IMR-90 (cell line): ENCODE measurements at regions not wholly inside any gene's neighbourhood (a gene's known extent, or its start where the extent isn't known, plus 50 kb on each side); places are given as distances from the start of the nearest gene placed in this dataset.

ENCODE experiments used
- ATAC-seq: fragments of 200-7000 bp; cut with Tn5 transposase; 2 replicates; pipeline ENCODE4 v1.9.1; 2020; ENCODE audit warnings: low read depth, mild to moderate bottlenecking, moderate library complexity
- BruUV-seq: library from RNA; stranded (reverse); fragments of 400-500 nt; replicated peaks from 2 replicates; lab custom pipeline; 2021; lab: Mats Ljungman, UMichigan
- CTCF ChIA-PET: fragments of 300-600 bp; formaldehyde crosslinking; extraction: SDS; loops from one replicate; lab custom pipeline; 2021; ENCODE audit warnings: antibody characterized with exemption; lab: Yijun Ruan, JAX
- POLR2A ChIA-PET: fragments of 300-600 bp; sonication (Branson Sonifier 250); formaldehyde crosslinking; loops from one replicate; lab custom pipeline; 2022; ENCODE audit warnings: antibody characterized with exemption; ENCODE audit not compliant: unreplicated experiment; lab: Charles Lee
- DNase-seq: peaks from one replicate; pipeline ENCODE4 v3.0.0; 2013
- H2AFZ ChIP-seq: replicated peaks from 2 replicates; pipeline ENCODE3; 2013; ENCODE audit warnings: low read length, mild to moderate bottlenecking; ENCODE audit not compliant: poor library complexity
- H2AK5ac ChIP-seq: 2 replicates; pipeline ENCODE4 v1.6.1; 2013; ENCODE audit warnings: low read depth, low read length, inconsistent platforms
- H2AK9ac ChIP-seq: replicated peaks from 2 replicates; pipeline ENCODE3; 2013; ENCODE audit warnings: mild to moderate bottlenecking, low read depth, low read length, moderate library complexity; ENCODE audit not compliant: poor library complexity
- H2BK120ac ChIP-seq: 2 replicates; pipeline ENCODE4 v1.6.1; 2013; ENCODE audit warnings: low read depth, low read length, inconsistent platforms
- H2BK15ac ChIP-seq: 3 replicates; pipeline ENCODE4 v1.6.1; 2013; ENCODE audit warnings: low read depth, low read length, inconsistent platforms
- H2BK20ac ChIP-seq: 2 replicates; pipeline ENCODE4 v1.6.1; 2013; ENCODE audit warnings: low read depth, mild to moderate bottlenecking, inconsistent platforms, low read length, moderate library complexity
- H2BK5ac ChIP-seq: 2 replicates; pipeline ENCODE4 v1.6.1; 2013; ENCODE audit warnings: mild to moderate bottlenecking, low read depth, low read length, inconsistent platforms; ENCODE audit not compliant: poor library complexity, severe bottlenecking
- H3K14ac ChIP-seq: replicated peaks from 2 replicates; pipeline ENCODE4 v1.6.1; 2013; ENCODE audit warnings: low read depth, low read length, inconsistent platforms
- H3K18ac ChIP-seq: 2 replicates; pipeline ENCODE4 v1.6.1; 2013; ENCODE audit warnings: low read depth, low read length, control low read depth
- H3K23ac ChIP-seq: 2 replicates; pipeline ENCODE4 v1.6.1; 2013; ENCODE audit warnings: low read depth, low read length, inconsistent platforms
- H3K27ac ChIP-seq: 2 replicates; pipeline ENCODE4 v1.5.1; 2013; ENCODE audit warnings: mild to moderate bottlenecking, control low read depth, low read length; ENCODE audit not compliant: insufficient read depth
- H3K27me3 ChIP-seq: 2 replicates; pipeline ENCODE4 v1.6.1; 2013; ENCODE audit warnings: low read length; ENCODE audit not compliant: control insufficient read depth, insufficient read depth
- H3K36me3 ChIP-seq: 2 replicates; pipeline ENCODE4 v1.6.1; 2013; ENCODE audit warnings: low read length, mixed read lengths; ENCODE audit not compliant: control insufficient read depth, insufficient read depth
- H3K4ac ChIP-seq: 2 replicates; pipeline ENCODE4 v1.6.1; 2013; ENCODE audit warnings: low read depth, low read length, inconsistent platforms
- H3K4me1 ChIP-seq: 2 replicates; pipeline ENCODE4 v1.6.1; 2013; ENCODE audit warnings: low read length, mixed read lengths; ENCODE audit not compliant: control insufficient read depth, insufficient read depth
- H3K4me2 ChIP-seq: 2 replicates; pipeline ENCODE4 v1.6.1; 2013; ENCODE audit warnings: low read depth, mild to moderate bottlenecking, control low read depth, low read length, moderate library complexity
- H3K4me3 ChIP-seq: 2 replicates; pipeline ENCODE4 v1.5.1; 2013; ENCODE audit warnings: low read depth, mild to moderate bottlenecking, control low read depth, low read length, moderate library complexity; ENCODE audit not compliant: insufficient read depth
- H3K56ac ChIP-seq: 2 replicates; pipeline ENCODE4 v1.6.1; 2013; ENCODE audit warnings: low read length, inconsistent platforms; ENCODE audit not compliant: insufficient read depth; ENCODE audit errors: extremely low read depth
- H3K79me1 ChIP-seq, 2 experiments: 2 replicates each; pipeline ENCODE4 v1.6.1; 2013; ENCODE audit warnings: low read length in 2 of 2, inconsistent platforms in 1 of 2, low read depth in 1 of 2
- H3K9ac ChIP-seq: 2 replicates; pipeline ENCODE4 v1.6.1; 2013; ENCODE audit warnings: low read depth, low read length, control low read depth
- H3K9me1 ChIP-seq: 2 replicates; pipeline ENCODE4 v1.6.1; 2013; ENCODE audit warnings: low read length, inconsistent platforms; ENCODE audit not compliant: insufficient read depth
- H3K9me3 ChIP-seq: 2 replicates; pipeline ENCODE4 v1.6.1; 2013; ENCODE audit warnings: low read length; ENCODE audit not compliant: control insufficient read depth, insufficient read depth
- H4K20me1 ChIP-seq: 2 replicates; pipeline ENCODE4 v1.6.1; 2013; ENCODE audit warnings: low read length, inconsistent platforms; ENCODE audit not compliant: insufficient read depth
- H4K5ac ChIP-seq: 2 replicates; pipeline ENCODE4 v1.6.1; 2013; ENCODE audit warnings: mild to moderate bottlenecking, low read depth, low read length, control low read depth
- H4K8ac ChIP-seq, 2 experiments: 2 replicates each; pipeline ENCODE4 v1.6.1; 2013; ENCODE audit warnings: low read depth in 2 of 2, low read length in 2 of 2, control low read depth in 1 of 2, inconsistent platforms in 1 of 2
- H4K91ac ChIP-seq: 2 replicates; pipeline ENCODE4 v1.6.1; 2013; ENCODE audit warnings: low read depth, low read length, inconsistent platforms; ENCODE audit not compliant: insufficient read depth
- BHLHE40 ChIP-seq: fragments of 150-350 bp; IDR thresholded peaks from 2 replicates; pipeline ENCODE4 v1.6.1; 2016; ENCODE audit warnings: mild to moderate bottlenecking, low read depth, low read length
- CEBPB ChIP-seq: IDR thresholded peaks from 2 replicates; pipeline ENCODE4 v1.6.1; 2012; ENCODE audit warnings: low read depth, low read length, improper control_type of control experiment
- CHD1 ChIP-seq: IDR thresholded peaks from 2 replicates; pipeline ENCODE4 v1.6.1; 2012; ENCODE audit warnings: low read depth, low read length, improper control_type of control experiment
- FOS ChIP-seq: fragments of 150-350 bp; IDR thresholded peaks from 2 replicates; pipeline ENCODE4 v1.6.1; 2016; ENCODE audit warnings: low read depth, low read length
- MAFK ChIP-seq: IDR thresholded peaks from 2 replicates; pipeline ENCODE4 v1.6.1; 2012; ENCODE audit warnings: low read depth, low read length, improper control_type of control experiment
- MAZ ChIP-seq: IDR thresholded peaks from 2 replicates; pipeline ENCODE4 v1.6.1; 2012; ENCODE audit warnings: low read depth, mild to moderate bottlenecking, low read length, improper control_type of control experiment, moderate library complexity, borderline replicate concordance
- MXI1 ChIP-seq: IDR thresholded peaks from 2 replicates; pipeline ENCODE4 v1.6.1; 2012; ENCODE audit warnings: low read depth, mild to moderate bottlenecking, low read length, moderate library complexity, borderline replicate concordance
- NFE2L2 ChIP-seq: fragments of 150-350 bp; IDR thresholded peaks from 2 replicates; pipeline ENCODE4 v1.6.1; 2016; ENCODE audit warnings: low read depth, mild to moderate bottlenecking, low read length
- POLR2A ChIP-seq: IDR thresholded peaks from 2 replicates; pipeline ENCODE4 v1.6.1; 2012; ENCODE audit warnings: mild to moderate bottlenecking, low read depth, low read length
- RAD21 ChIP-seq: IDR thresholded peaks from 2 replicates; pipeline ENCODE4 v1.6.1; 2012; ENCODE audit warnings: low read length, improper control_type of control experiment
- RCOR1 ChIP-seq: IDR thresholded peaks from 2 replicates; pipeline ENCODE4 v1.6.1; 2012; ENCODE audit warnings: mild to moderate bottlenecking, low read length, improper control_type of control experiment; ENCODE audit not compliant: insufficient replicate concordance
- RFX5 ChIP-seq: IDR thresholded peaks from 2 replicates; pipeline ENCODE4 v1.8.0; 2012; ENCODE audit warnings: low read depth, mild to moderate bottlenecking, low read length, moderate library complexity
- SMC3 ChIP-seq: fragments of 150-350 bp; IDR thresholded peaks from 2 replicates; pipeline ENCODE4 v1.6.1; 2016; ENCODE audit warnings: low read depth, mild to moderate bottlenecking, antibody characterized with exemption, low read length, moderate library complexity
- USF2 ChIP-seq: fragments of 150-350 bp; IDR thresholded peaks from 2 replicates; pipeline ENCODE4 v1.6.1; 2017; ENCODE audit warnings: mild to moderate bottlenecking, antibody characterized with exemption, low read length, low read depth
- WGBS, 2 experiments: methylation state at CpG; one replicate each; pipeline versions ENCODE4 v1.1.5 to v1.1.7; 2013; ENCODE audit warnings: missing lambda C conversion rate in 2 of 2; ENCODE audit not compliant: insufficient read length in 1 of 2; ENCODE audit errors: extremely low coverage in 2 of 2; 5-methylcytosine and 5-hydroxymethylcytosine counted together
- dilution Hi-C: fragments of 300-500 bp; cut with HindIII; formaldehyde crosslinking; loops from one replicate; pipeline ENCODE4 v1.14.3; 2018; ENCODE audit warnings: low sequenced_read_pairs; ENCODE audit not compliant: unreplicated experiment
- in situ Hi-C: fragments of 300-500 bp; cut with MboI; formaldehyde crosslinking; loops from 3 replicates; pipeline ENCODE4 v1.14.3; 2019; ENCODE audit warnings: low sequenced_read_pairs, inconsistent platforms, mixed read lengths
- intact Hi-C: fragments of 100-400 bp; cut with micrococcal nuclease; formaldehyde crosslinking; loops from 2 replicates; pipeline ENCODE4 v1.10.0; 2022
- TF ChIP-seq, protein P1 (sequence below): conservative IDR thresholded peaks from 2 replicates; pipeline ENCODE4 v1.5.1; 2012; ENCODE audit warnings: mild to moderate bottlenecking, low read depth, low read length, improper control_type of control experiment
- TF ChIP-seq, protein P2 (sequence below): fragments of 150-350 bp; IDR thresholded peaks from 2 replicates; pipeline ENCODE4 v1.6.1; 2016; ENCODE audit warnings: low read depth, mild to moderate bottlenecking, low read length, moderate library complexity, borderline replicate concordance

DNA sequence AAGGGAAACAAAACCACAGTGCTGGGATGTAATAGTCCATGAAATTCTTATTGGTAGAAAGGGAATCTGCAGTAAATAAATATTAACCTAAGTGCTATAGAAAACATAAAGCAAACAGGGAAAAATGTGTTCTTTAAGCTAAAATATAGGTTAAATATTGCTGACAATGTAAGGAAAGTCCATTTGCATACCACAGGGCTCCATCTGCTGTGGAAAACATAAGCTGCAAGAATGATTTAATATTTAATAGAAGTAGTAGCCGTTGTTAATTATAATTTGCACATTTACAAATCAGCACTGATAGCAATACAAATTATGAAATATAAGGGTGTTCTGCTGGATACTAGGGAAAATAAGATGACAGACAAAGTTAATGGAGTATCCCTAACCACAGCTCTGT, 444.9 kb upstream of the PKN2 start:
- Histone ChIP-seq H3K56ac (no peak overlapping the region), H2AK9ac (no peak overlapping the region), H2BK20ac (no peak overlapping the region), H3K14ac (no peak overlapping the region), H2BK5ac (no peak overlapping the region), H3K4me1 (no peaks in the 10 kb centered on the region), H3K27ac (no peak overlapping the region), H4K5ac (no peak overlapping the region), H3K9me3 (no peaks in the 10 kb centered on the region), H4K20me1 (no peaks in the 10 kb centered on the region), H3K9me1 (no peaks in the 10 kb centered on the region), H3K27me3 (no peaks in the 10 kb centered on the region), H2AFZ (no peak overlapping the region), H3K4ac (no peak overlapping the region), H2BK15ac (no peak overlapping the region), H3K79me1 (no peaks in the 10 kb centered on the region), H3K36me3 (no peaks in the 10 kb centered on the region), H4K8ac (no peak overlapping the region), H2AK5ac (no peak overlapping the region), H3K4me2 (no peak overlapping the region), H3K9ac (no peak overlapping the region), H3K4me3 (no peak overlapping the region), H4K91ac (no peak overlapping the region), H2BK120ac (no peak overlapping the region), H3K18ac (no peak overlapping the region), H3K23ac (no peak overlapping the region)
- no CpG with 5 or more reads among the region's 1 CpG for WGBS, 2 experiments
- intact Hi-C loops (no loop called here), dilution Hi-C loops (no loop called here), in situ Hi-C loops (no loop called here)
- POLR2A ChIA-PET: no interaction called here
- BruUV-seq: no TSS peak
- DNase-seq (no peak), ATAC-seq (no peak)
- CTCF ChIA-PET: no interaction called here
- no peak for TF ChIP-seq RCOR1
- no peak for TF ChIP-seq RFX5
- TF ChIP-seq MAZ: no peak
- TF ChIP-seq POLR2A: no peak
- TF ChIP-seq, protein P1, sequence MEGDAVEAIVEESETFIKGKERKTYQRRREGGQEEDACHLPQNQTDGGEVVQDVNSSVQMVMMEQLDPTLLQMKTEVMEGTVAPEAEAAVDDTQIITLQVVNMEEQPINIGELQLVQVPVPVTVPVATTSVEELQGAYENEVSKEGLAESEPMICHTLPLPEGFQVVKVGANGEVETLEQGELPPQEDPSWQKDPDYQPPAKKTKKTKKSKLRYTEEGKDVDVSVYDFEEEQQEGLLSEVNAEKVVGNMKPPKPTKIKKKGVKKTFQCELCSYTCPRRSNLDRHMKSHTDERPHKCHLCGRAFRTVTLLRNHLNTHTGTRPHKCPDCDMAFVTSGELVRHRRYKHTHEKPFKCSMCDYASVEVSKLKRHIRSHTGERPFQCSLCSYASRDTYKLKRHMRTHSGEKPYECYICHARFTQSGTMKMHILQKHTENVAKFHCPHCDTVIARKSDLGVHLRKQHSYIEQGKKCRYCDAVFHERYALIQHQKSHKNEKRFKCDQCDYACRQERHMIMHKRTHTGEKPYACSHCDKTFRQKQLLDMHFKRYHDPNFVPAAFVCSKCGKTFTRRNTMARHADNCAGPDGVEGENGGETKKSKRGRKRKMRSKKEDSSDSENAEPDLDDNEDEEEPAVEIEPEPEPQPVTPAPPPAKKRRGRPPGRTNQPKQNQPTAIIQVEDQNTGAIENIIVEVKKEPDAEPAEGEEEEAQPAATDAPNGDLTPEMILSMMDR: no peak
- no peak for TF ChIP-seq RAD21
- TF ChIP-seq CEBPB: no peak
- no peak for TF ChIP-seq NFE2L2
- no peak for TF ChIP-seq SMC3
- no peak for TF ChIP-seq MAFK
- TF ChIP-seq MXI1: no peak
- TF ChIP-seq CHD1: no peak
- no peak for TF ChIP-seq FOS
- TF ChIP-seq BHLHE40: no peak
- TF ChIP-seq, protein P2, sequence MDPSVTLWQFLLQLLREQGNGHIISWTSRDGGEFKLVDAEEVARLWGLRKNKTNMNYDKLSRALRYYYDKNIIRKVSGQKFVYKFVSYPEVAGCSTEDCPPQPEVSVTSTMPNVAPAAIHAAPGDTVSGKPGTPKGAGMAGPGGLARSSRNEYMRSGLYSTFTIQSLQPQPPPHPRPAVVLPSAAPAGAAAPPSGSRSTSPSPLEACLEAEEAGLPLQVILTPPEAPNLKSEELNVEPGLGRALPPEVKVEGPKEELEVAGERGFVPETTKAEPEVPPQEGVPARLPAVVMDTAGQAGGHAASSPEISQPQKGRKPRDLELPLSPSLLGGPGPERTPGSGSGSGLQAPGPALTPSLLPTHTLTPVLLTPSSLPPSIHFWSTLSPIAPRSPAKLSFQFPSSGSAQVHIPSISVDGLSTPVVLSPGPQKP: no peak
- TF ChIP-seq USF2: no peak
